T follicular helper cell (primary cell): ENCODE measurements at regions not wholly inside any gene's neighbourhood (a gene's known extent, or its start where the extent isn't known, plus 50 kb on each side); places are given as distances from the start of the nearest gene placed in this dataset.
A peak's percentile ranks its signal among the peaks of the same experiment; 100 is the strongest.
"Not testable (repeated sequence)": the region's sequence is repeated elsewhere in the genome, so short reads cannot be mapped to it uniquely, and the experiment has no call there.

ENCODE experiments used
- DNase-seq: peaks from one replicate; pipeline ENCODE4 v3.0.0-alpha.2; 2020; ENCODE audit warnings: low read depth

- not testable (repeated sequence) for DNase-seq
These were observed 265.5 kb downstream of the POTEB3 start for GRCh38 chr15:21174761-21175160.

GRCh38 chr15:21151203-21151966 lies 285.3 kb upstream of the POTEB2 start:
- not testable (repeated sequence) for DNase-seq

GRCh38 chr15:21148136-21148535 lies 282.0 kb upstream of the POTEB2 start:
- DNase-seq = not testable (repeated sequence)

- DNase-seq = not testable (repeated sequence)
These were observed 267.8 kb upstream of the POTEB2 start for GRCh38 chr15:21133893-21134292.

- not testable (repeated sequence) for DNase-seq
These were observed 246.3 kb upstream of the POTEB2 start for GRCh38 chr15:21112271-21113053.

GRCh38 chr15:21111861-21112260 lies 245.7 kb upstream of the POTEB2 start:
- not testable (repeated sequence) for DNase-seq

- not testable (repeated sequence) for DNase-seq
These were observed 245.1 kb upstream of the POTEB2 start for GRCh38 chr15:21111172-21111571.

- DNase-seq = peak; percentile 4
These were observed 244.2 kb upstream of the POTEB2 start for GRCh38 chr15:21110187-21110804.

- DNase-seq = not testable (repeated sequence)
These were observed 242.3 kb upstream of the POTEB2 start for GRCh38 chr15:21108384-21108783.

GRCh38 chr15:21107399-21108381 lies 241.6 kb upstream of the POTEB2 start:
- peak; percentile 18 for DNase-seq

GRCh38 chr15:21096599-21096998 lies 230.5 kb upstream of the POTEB2 start:
- DNase-seq = not testable (repeated sequence)

- not testable (repeated sequence) for DNase-seq
These were observed 213.4 kb upstream of the POTEB2 start for GRCh38 chr15:21079544-21079943.

GRCh38 chr15:21068917-21069316 lies 202.8 kb upstream of the POTEB2 start:
- not testable (repeated sequence) for DNase-seq

GRCh38 chr15:21063512-21063911 lies 197.4 kb upstream of the POTEB2 start:
- DNase-seq = not testable (repeated sequence)

GRCh38 chr15:21062619-21063163 lies 196.6 kb upstream of the POTEB2 start:
- DNase-seq = not testable (repeated sequence)

- DNase-seq = not testable (repeated sequence)
These were observed 185.8 kb upstream of the POTEB2 start for GRCh38 chr15:21051866-21052265.

GRCh38 chr15:21031703-21032102 lies 165.6 kb upstream of the POTEB2 start:
- DNase-seq = not testable (repeated sequence)

GRCh38 chr15:21029001-21029400 lies 162.9 kb upstream of the POTEB2 start:
- DNase-seq = not testable (repeated sequence)

GRCh38 chr15:21027942-21028341 lies 161.8 kb upstream of the POTEB2 start:
- DNase-seq = not testable (repeated sequence)

GRCh38 chr15:21026848-21027247 lies 160.7 kb upstream of the POTEB2 start:
- not testable (repeated sequence) for DNase-seq
